Stimulated activated effector memory CD8-positive, alpha-beta T cell treated with anti-CD3 and anti-CD28 coated beads, Interleukin-12 subunit alpha, Interleukin-12 subunit beta, amount 100 ng/mL, for 72 hours (primary cell): ENCODE measurements at regions not wholly inside any gene's neighbourhood (a gene's known extent, or its start where the extent isn't known, plus 50 kb on each side); places are given as distances from the start of the nearest gene placed in this dataset.

Experiments
- ATAC-seq: fragments of 150-1000 bp; cut with Tn5 transposase; 2 replicates; pipeline ENCODE4 v1.10.0; 2021
- DNase-seq, 2 donors: peaks; one replicate each; pipeline ENCODE4 v3.0.0; 2021 to 2022; ENCODE audit warnings: low spot score in 2 of 2
- H3K27ac Mint-ChIP-seq: one replicate; pipeline ENCODE4 v1.8.0; 2022; ENCODE audit warnings: mild to moderate bottlenecking, mixed read lengths
- H3K36me3 Mint-ChIP-seq: one replicate; pipeline ENCODE4 v1.8.0; 2022; ENCODE audit warnings: mild to moderate bottlenecking, mixed read lengths
- H3K4me1 Mint-ChIP-seq: one replicate; pipeline ENCODE4 v1.8.0; 2022; ENCODE audit warnings: mixed read lengths
- H3K4me3 Mint-ChIP-seq: one replicate; pipeline ENCODE4 v1.8.0; 2022; ENCODE audit warnings: mild to moderate bottlenecking, mixed read lengths
- H3K9me3 Mint-ChIP-seq: one replicate; pipeline ENCODE4 v1.8.0; 2022; ENCODE audit warnings: mixed read lengths

DNA sequence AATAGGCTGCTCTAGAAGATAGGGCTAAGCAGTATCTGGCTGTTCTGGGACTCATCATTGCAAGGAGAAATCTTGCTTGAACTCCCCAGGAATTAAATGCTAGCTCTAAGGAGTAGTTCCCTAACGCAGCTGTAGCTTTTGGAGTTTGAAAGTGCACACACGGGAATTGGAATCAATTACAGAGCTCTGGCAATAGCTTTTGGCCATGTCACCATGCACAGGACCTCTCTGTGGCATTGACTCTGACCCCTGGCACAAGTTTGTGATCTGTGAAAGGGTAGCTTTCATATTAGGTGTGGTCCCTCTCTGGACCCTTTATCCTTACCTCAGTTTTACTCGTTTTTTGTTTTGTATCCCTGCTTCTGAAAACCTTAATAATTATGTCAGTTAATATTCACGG is 121.6 kb downstream of the FAT3 start:
- no peak overlapping the region for H3K27ac Mint-ChIP-seq
- no peaks in the 10 kb centered on the region for H3K4me1 Mint-ChIP-seq
- H3K4me3 Mint-ChIP-seq, result no peak overlapping the region
- H3K36me3 Mint-ChIP-seq, result no peaks in the 10 kb centered on the region
- DNase-seq, result no peak
- no peak for ATAC-seq
- peaks cover 4% of the 10 kb centered on the region for H3K9me3 Mint-ChIP-seq

DNA sequence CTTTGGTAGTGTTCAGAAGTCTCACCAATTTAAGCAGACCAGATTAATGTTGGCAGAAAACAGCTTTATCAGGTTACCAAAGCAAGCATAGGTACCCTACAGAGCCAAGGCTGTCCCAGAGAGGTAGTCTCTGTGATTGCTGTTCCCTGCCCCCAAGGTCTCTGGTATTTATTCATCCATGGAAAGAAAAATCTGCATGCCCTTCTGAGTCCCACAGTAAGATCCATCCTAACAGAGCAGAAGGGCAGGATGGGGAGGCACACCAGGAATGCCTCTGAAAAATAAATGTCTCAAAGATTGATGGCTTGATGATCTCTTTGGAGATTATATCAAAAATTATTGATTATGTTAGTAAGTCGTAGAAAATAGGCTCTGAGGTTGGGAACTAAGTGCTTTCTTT is 122.8 kb downstream of the FAT3 start:
- Mint-ChIP-seq H3K4me1 (no peaks in the 10 kb centered on the region), H3K4me3 (no peak overlapping the region), H3K9me3 (no peaks in the 10 kb centered on the region), H3K27ac (no peak overlapping the region), H3K36me3 (no peaks in the 10 kb centered on the region)
- DNase-seq (no peak), ATAC-seq (no peak)

DNA sequence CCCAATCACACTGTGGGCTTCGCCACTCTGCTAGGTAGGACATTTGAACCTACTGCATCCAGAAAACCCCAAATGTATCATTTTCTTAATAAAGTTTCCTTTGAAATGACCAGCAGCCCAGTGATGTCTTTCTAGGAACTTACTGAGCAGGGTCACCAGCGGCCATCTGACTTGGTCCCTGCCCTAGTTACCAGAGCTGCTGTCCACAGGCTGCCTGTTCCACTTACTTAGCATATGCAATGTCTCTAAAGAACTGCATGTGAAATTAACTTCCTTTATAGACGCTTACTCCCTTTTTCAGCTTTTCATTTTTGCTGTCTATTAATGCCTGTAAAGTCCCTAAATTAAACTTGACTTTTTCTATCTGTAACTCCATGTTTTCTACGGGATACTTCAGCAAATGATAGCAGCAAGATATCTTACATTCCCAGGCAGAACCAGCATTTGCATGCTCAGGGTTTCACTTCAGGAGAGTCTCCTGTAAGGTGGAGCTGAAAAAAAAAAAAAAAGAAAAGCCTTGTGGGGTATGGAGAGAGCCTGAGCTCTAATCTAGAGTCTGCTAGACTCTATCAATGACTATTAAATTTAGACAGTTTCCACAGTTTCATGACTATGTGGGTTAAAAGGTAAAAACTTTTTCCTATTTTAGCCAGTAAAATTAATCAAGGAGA is 125.0 kb downstream of the FAT3 start:
- Mint-ChIP-seq H3K36me3 (no peaks in the 10 kb centered on the region), H3K27ac (no peak overlapping the region), H3K4me1 (no peaks in the 10 kb centered on the region), H3K9me3 (peaks cover 2% of the 10 kb centered on the region), H3K4me3 (no peak overlapping the region)
- no peak for DNase-seq
- ATAC-seq, result no peak

DNA sequence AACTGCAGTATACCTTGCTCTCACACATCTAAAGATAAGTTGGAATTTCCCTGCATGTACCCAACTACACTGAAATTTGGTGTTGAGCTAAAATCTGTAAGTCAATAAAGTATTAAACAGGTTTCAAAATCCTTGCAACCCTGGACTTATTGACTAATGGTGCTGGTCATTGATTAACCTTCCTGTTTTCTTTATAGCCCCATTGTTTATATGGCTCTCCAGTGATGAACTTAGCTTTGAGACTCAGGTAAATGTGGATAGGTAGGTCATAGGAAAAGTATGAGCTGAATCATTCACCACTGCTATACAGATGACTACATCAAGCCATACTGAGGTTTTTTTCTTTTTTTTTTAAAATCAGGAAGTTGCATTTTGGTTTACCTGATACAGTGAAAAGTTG is 132.7 kb downstream of the FAT3 start:
- ATAC-seq (no peak), DNase-seq (no peak)
- Mint-ChIP-seq H3K36me3 (no peaks in the 10 kb centered on the region), H3K9me3 (peaks cover 2% of the 10 kb centered on the region), H3K4me3 (no peak overlapping the region), H3K27ac (no peak overlapping the region), H3K4me1 (no peaks in the 10 kb centered on the region)

DNA sequence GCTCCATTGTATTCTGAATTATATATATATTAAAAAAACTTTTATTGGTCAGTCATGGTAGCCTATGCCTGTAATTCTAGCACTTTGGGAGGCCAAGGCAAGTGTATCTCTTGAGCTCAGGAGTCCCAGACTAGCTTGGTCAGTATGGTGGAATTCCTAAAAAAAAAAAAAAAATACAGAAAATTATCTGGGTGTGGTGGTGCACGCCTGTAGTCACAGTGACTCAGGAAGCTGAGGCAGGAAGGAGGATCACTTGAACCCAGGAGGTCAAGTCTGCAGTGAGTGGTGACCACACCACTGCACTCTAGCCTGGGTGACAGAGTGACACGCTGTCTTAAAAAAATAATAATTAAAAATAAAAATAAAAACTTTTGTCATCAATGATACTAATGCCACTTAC is 133.2 kb downstream of the FAT3 start:
- Mint-ChIP-seq H3K27ac (no peak overlapping the region), H3K4me1 (no peaks in the 10 kb centered on the region), H3K9me3 (peaks cover 2% of the 10 kb centered on the region), H3K36me3 (no peaks in the 10 kb centered on the region), H3K4me3 (no peak overlapping the region)
- DNase-seq (no peak), ATAC-seq (no peak)

DNA sequence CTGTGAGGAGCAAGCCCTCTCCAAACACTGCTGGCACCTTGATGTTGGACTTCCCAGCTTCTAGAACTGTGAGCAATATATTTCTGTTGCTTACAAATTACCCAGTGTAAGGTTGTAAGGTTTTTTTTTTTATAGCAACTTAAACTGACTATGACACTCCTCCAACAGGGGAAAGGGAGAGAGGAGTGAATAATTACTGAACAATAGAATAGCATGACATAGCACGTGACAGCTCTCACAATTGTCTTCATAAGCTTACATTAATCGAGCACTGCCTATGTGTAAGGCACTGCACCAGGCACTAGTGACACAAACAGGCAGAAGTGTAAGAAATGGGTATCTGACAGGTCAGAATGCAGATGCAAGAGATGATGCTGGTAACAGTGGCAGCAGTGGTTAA is 136.9 kb downstream of the FAT3 start:
- H3K4me3 Mint-ChIP-seq, result no peak overlapping the region
- H3K36me3 Mint-ChIP-seq, result no peaks in the 10 kb centered on the region
- DNase-seq (no peak), ATAC-seq (no peak)
- H3K9me3 Mint-ChIP-seq, result no peaks in the 10 kb centered on the region
- H3K27ac Mint-ChIP-seq, result no peak overlapping the region
- no peaks in the 10 kb centered on the region for H3K4me1 Mint-ChIP-seq

DNA sequence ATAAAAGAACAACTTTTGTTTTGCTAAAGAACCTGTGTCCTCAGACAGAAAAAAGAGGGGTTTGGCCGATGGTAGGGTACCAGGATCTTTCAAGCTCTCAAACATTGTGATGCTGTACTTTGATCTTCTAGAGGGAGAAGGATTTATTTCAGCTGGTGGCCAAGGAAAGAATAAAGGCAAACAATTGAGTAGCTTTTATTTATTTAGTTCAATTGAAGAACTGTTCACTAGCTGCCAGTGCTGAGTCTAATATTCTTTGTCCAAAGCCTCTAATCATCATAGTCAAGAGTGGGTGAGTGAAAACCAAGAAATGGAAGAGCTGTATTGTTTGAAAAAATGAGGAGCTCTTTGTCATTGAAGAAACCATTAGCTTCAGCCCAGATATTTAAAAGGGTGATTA is 138.4 kb downstream of the FAT3 start:
- H3K4me1 Mint-ChIP-seq, result no peaks in the 10 kb centered on the region
- no peak overlapping the region for H3K27ac Mint-ChIP-seq
- DNase-seq (no peak), ATAC-seq (no peak)
- no peak overlapping the region for H3K4me3 Mint-ChIP-seq
- H3K36me3 Mint-ChIP-seq, result no peaks in the 10 kb centered on the region
- H3K9me3 Mint-ChIP-seq, result no peaks in the 10 kb centered on the region

DNA sequence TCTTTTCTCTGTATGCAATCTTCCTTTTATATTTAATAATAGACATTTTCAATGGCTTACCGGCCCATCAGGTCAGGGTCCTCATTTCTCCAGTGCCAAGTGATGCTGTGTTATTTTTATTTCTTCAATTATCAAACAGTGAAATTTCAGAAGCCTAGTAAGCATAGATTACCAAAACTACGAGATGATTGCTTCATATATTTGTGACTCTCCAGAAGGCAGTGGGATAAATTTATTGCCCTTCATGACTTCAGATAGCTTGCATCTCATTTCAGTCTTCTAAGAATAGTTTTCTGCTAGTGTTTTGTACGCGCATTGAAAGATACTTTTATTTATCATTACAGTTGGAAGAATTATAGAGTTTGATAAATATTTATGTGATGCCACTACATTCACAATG is 139.6 kb downstream of the FAT3 start:
- Mint-ChIP-seq H3K4me3 (no peak overlapping the region), H3K9me3 (no peaks in the 10 kb centered on the region), H3K4me1 (no peaks in the 10 kb centered on the region), H3K36me3 (no peaks in the 10 kb centered on the region), H3K27ac (no peak overlapping the region)
- ATAC-seq, result no peak
- no peak for DNase-seq

DNA sequence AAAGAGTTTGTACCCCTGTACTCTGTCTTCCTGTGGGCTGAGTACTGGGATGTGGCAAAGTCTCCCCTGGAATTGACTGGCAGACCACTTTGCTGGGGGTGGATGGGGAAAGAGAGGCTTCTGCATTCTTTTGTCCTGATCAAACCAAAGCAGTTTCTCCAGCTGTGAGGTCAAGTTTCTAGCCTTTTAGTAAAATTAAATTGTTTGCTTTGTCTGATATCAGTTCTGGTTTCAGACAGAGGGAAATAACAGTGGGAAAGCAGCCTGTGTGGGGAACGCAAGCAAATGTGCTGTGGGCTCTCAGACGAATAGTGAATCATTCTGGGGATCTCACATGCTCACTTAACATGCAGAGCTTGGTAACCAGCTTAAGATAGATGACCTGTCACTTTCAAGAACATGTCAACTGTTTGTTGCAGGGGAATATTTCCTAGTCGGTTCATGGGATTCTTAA is 151.6 kb downstream of the FAT3 start:
- ATAC-seq (no peak), DNase-seq (no peak)
- no peaks in the 10 kb centered on the region for H3K4me1 Mint-ChIP-seq

DNA sequence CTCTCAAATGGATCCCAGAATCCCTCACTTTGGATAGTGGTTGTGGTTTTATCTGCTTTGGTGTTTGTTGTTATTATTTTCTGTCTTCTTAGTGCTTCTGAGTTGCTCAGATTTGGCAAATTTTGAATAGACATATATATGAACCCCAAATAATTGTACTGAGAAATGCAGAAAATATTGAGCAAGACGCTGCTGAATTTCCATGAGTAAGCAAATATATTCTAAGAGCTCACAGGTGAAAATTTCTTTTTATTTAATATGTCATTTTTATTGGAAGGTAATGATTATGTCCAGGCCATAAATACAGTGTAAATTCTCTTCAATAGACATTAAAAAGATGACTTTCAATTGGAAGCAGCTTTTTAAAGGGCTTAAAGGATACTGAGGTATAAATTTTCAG is 152.1 kb downstream of the FAT3 start:
- no peaks in the 10 kb centered on the region for H3K4me1 Mint-ChIP-seq
- no peak overlapping the region for H3K4me3 Mint-ChIP-seq
- ATAC-seq (no peak), DNase-seq (no peak)
- H3K27ac Mint-ChIP-seq, result no peak overlapping the region
- no peaks in the 10 kb centered on the region for H3K36me3 Mint-ChIP-seq
- peaks cover 3% of the 10 kb centered on the region for H3K9me3 Mint-ChIP-seq

More for the DNA sequence above, 151.6 kb downstream of the FAT3 start:
- Mint-ChIP-seq H3K36me3 (no peaks in the 10 kb centered on the region), H3K27ac (no peak overlapping the region), H3K4me3 (no peak overlapping the region), H3K9me3 (peaks cover 3% of the 10 kb centered on the region)

DNA sequence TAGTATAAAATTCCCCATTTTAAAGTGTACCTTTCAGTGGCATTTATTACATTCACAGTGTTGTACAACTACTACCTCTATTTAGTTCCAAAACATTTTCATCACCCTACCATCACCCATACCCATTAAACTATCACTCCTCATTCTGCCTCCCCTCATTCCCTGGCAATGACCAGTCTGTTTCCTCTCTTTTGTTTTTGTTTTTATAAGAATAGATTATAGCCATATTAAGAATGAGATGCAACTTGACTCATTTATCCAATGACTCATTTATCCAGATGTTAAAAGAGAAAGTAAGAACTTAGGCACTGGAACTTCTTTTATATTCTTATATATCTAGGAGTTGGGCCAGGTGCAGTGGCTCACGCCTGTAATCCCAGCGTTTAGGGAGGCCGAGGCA is 156.3 kb downstream of the FAT3 start:
- Mint-ChIP-seq H3K4me3 (no peak overlapping the region), H3K27ac (no peak overlapping the region), H3K9me3 (no peaks in the 10 kb centered on the region), H3K36me3 (no peaks in the 10 kb centered on the region), H3K4me1 (no peaks in the 10 kb centered on the region)
- DNase-seq, result no peak
- ATAC-seq, result no peak

DNA sequence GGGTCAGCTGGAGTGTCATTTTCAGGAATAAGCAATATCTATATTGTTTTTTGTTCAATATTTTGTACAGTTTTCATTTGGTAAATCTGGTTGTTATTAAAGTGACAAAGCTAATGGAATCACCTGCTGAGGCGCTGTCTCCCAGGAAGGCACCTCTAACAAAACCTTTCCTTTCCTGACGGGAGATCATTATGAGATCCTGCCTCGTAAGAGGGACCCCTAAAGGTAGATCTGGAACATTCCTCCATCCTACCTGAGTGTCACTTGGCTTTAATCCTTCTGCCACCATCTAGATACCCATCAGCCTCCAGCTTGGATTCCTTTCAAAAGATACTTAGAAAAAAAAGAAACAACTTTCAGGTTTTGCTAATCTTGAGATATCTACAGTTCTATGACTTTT is 157.7 kb downstream of the FAT3 start:
- DNase-seq (no peak), ATAC-seq (no peak)
- Mint-ChIP-seq H3K27ac (no peak overlapping the region), H3K9me3 (peaks cover 3% of the 10 kb centered on the region), H3K36me3 (no peaks in the 10 kb centered on the region), H3K4me1 (no peaks in the 10 kb centered on the region), H3K4me3 (no peak overlapping the region)

DNA sequence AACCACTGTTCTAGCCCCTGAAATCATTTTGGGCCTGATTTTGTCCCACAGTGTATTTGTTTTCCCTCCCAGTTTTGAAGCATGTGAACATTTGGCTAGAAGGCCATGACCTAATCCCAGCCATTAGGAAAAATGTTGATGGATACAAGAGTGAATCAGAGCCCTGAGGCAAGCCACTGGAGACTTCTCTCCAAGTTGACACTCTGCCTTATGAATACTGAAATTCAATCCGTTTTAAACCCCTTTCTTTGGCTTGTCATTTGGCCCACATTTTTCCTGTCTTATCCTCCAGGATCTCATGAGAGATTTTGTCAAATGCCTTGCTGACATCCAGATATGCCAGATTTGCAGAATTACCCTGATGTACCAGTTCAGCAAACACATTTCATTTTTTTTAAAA is 158.8 kb downstream of the FAT3 start:
- no peaks in the 10 kb centered on the region for H3K36me3 Mint-ChIP-seq
- no peak for ATAC-seq

DNA sequence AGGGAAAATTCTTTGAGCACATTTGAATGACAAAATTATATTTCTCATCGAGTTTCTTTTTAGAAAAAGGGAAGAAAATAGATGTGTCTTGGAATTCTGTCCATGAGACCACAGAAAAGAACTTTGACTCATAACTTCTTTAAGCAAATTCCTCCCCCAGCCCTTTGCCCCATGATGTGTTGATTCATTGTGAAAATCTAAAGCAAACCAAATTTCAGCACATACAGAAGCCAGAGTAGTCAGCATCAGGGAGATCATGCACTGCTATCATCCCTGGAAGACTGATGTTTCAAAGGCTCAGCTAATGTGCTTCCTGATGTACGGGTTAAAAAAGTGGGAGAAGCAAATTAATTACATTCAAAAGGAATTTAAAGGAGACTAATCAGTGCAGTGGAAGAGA is 159.7 kb downstream of the FAT3 start:
- Mint-ChIP-seq H3K9me3 (peaks cover 4% of the 10 kb centered on the region), H3K4me1 (no peaks in the 10 kb centered on the region), H3K36me3 (no peaks in the 10 kb centered on the region), H3K27ac (no peak overlapping the region), H3K4me3 (no peak overlapping the region)
- no peak for DNase-seq
- no peak for ATAC-seq

More for the DNA sequence above, 158.8 kb downstream of the FAT3 start:
- no peaks in the 10 kb centered on the region for H3K4me1 Mint-ChIP-seq
- H3K9me3 Mint-ChIP-seq, result peaks cover 4% of the 10 kb centered on the region
- DNase-seq, result no peak
- no peak overlapping the region for H3K27ac Mint-ChIP-seq
- no peak overlapping the region for H3K4me3 Mint-ChIP-seq

DNA sequence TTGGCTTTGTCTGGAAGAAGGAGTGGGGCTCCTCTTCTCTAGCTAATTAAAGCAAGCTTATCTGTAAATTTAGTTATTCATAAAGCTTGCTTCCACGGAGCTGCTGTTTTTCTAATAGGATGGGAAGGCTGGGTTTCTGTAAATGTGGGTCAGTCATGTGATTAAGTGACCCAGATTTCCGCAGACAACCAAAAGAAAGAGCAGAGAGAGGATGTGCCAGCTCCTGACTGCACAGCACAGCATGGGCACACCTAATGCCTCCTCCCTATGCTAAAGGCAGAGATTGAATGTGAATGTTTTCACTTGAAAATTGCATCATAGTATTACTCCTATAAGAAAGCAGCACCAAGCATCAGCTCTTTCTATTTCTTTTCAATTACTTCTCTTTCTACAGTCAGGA is 160.2 kb downstream of the FAT3 start:
- peaks cover 4% of the 10 kb centered on the region for H3K9me3 Mint-ChIP-seq
- ATAC-seq (no peak), DNase-seq (no peak)
- no peaks in the 10 kb centered on the region for H3K36me3 Mint-ChIP-seq
- no peak overlapping the region for H3K4me3 Mint-ChIP-seq
- H3K4me1 Mint-ChIP-seq, result no peaks in the 10 kb centered on the region
- no peak overlapping the region for H3K27ac Mint-ChIP-seq

DNA sequence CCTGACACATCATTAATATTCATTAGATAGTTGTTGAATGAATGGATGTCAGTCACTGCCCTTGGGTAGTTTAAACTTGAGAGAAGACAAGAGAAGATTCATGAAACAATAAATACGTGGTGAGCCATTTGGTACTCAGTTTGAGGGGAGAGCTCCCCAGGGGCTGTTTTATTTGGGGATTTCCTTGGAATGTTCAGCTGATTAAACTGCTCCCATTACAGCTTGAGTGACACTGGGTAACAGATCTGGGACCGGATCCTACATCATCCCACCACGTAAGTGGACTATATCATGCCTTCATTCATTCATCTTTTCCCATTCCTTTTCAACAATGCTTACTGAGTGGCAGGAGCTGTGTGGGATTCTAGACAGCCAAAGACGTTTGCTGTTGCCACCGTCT is 162.0 kb downstream of the FAT3 start:
- no peak for ATAC-seq
- no peak for DNase-seq

DNA sequence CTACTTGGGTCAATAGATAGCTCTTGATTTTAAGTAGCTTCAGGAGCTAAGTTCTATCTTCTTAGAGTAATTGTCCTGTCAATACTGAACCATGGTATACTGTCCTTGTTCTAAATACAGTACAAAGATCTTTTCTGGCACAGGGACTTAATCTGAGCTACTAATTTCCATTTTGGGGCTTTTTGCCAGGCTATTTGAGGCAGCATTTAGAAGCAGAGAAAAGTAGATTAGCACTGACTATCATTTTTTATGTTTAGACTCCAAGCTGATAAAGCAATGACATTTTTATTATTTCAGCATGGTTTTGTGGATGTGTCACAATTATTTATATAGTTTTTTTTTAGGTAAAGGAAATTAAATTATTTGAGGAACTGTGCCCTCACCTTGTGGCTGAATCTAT is 163.2 kb downstream of the FAT3 start:
- Mint-ChIP-seq H3K27ac (no peak overlapping the region), H3K36me3 (no peaks in the 10 kb centered on the region), H3K4me3 (no peak overlapping the region), H3K9me3 (peaks cover 10% of the 10 kb centered on the region), H3K4me1 (no peaks in the 10 kb centered on the region)
- DNase-seq (no peak), ATAC-seq (no peak)

More for the DNA sequence above, 162.0 kb downstream of the FAT3 start:
- H3K27ac Mint-ChIP-seq, result no peak overlapping the region
- H3K4me1 Mint-ChIP-seq, result no peaks in the 10 kb centered on the region
- no peaks in the 10 kb centered on the region for H3K36me3 Mint-ChIP-seq
- H3K4me3 Mint-ChIP-seq, result no peak overlapping the region
- H3K9me3 Mint-ChIP-seq, result peaks cover 7% of the 10 kb centered on the region
